OCI-LY3 (cell line): ENCODE measurements at regions not wholly inside any gene's neighbourhood (a gene's known extent, or its start where the extent isn't known, plus 50 kb on each side); places are given as distances from the start of the nearest gene placed in this dataset.

Experiments used
- H2AFZ ChIP-seq: fragments of 200-600, 300-600 bp; shearing (Covaris generic); 2 replicates; pipeline ENCODE4 v1.6.0; 2014; ENCODE audit warnings: antibody characterized with exemption, low read depth, low read length
- H3K27ac ChIP-seq: fragments of 200-600, 300-600 bp; sonication (generic); 2 replicates; pipeline ENCODE4 v1.5.1; 2014; ENCODE audit warnings: mild to moderate bottlenecking, low read length, moderate library complexity, mixed read lengths
- H3K27me3 ChIP-seq: fragments of 200-600, 300-600 bp; sonication (generic); 2 replicates; pipeline ENCODE4 v1.6.1; 2014; ENCODE audit warnings: low read depth, low read length, mixed read lengths
- H3K36me3 ChIP-seq: fragments of 200-600, 300-600 bp; sonication (generic); replicated peaks from 2 replicates; pipeline ENCODE3; 2014; ENCODE audit warnings: low read depth, low read length, mixed read lengths
- H3K4me1 ChIP-seq: fragments of 300-600, 200-600 bp; sonication (generic); 2 replicates; pipeline ENCODE4 v1.6.1; 2014; ENCODE audit warnings: low read length, mixed read lengths
- H3K4me2 ChIP-seq: fragments of 200-600, 300-600 bp; sonication (generic); 2 replicates; pipeline ENCODE4 v1.6.1; 2014; ENCODE audit warnings: low read length, mixed read lengths
- H3K4me3 ChIP-seq: fragments of 300-600, 200-600 bp; sonication (generic); 2 replicates; pipeline ENCODE4 v1.5.1; 2014; ENCODE audit warnings: antibody characterized with exemption, mild to moderate bottlenecking, low read length, moderate library complexity
- H3K79me2 ChIP-seq: fragments of 300-600, 200-600 bp; shearing (Covaris generic); 2 replicates; pipeline ENCODE4 v1.6.1; 2014; ENCODE audit warnings: mild to moderate bottlenecking, low read length, mixed read lengths
- H3K9ac ChIP-seq: fragments of 300-600, 200-600 bp; shearing (Covaris generic); 2 replicates; pipeline ENCODE4 v1.6.0; 2014; ENCODE audit warnings: mild to moderate bottlenecking, low read length, moderate library complexity
- H3K9me3 ChIP-seq: fragments of 200-600, 300-600 bp; shearing (Covaris generic); 2 replicates; pipeline ENCODE4 v1.6.1; 2014; ENCODE audit warnings: low read length, mixed read lengths; ENCODE audit not compliant: insufficient read depth
- H4K20me1 ChIP-seq: fragments of 200-600, 300-600 bp; sonication (generic); 2 replicates; pipeline ENCODE4 v1.6.1; 2016; ENCODE audit warnings: low read length, mixed read lengths; ENCODE audit not compliant: insufficient read depth
- CTCF ChIP-seq: fragments of 200-600, 300-600 bp; sonication (generic); IDR thresholded peaks from 2 replicates; pipeline ENCODE4 v1.5.1; 2014; ENCODE audit warnings: antibody characterized with exemption, low read length, low read depth
- EZH2phosphoT487 ChIP-seq: fragments of 200-600 bp; shearing (Covaris generic); IDR thresholded peaks from 2 replicates; pipeline ENCODE4 v1.6.1; 2018; ENCODE audit warnings: antibody characterized with exemption, mixed run types, low read depth

DNA sequence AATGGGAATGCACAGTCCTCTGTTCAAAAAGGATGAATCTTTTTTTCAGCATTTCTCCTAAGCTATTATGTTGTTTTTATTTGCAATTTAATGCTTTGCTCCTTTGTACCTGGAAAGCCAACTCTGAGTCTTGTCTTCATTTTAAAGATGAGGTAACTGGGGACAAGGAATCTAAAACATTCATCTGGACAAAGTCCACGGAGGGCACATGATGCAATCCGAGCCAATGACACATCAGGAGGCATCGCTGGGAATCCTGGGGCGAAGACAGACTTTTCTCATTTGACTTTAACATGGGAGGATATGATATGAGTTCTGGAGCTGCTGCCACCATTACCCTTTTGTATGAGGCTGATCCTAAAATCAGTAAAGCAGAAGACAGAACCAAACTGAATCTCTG is 116.5 kb upstream of the REG3G start:
- Histone ChIP-seq H3K4me3 (no peak overlapping the region), H2AFZ (no peak overlapping the region), H3K27me3 (no peaks in the 10 kb centered on the region)

DNA sequence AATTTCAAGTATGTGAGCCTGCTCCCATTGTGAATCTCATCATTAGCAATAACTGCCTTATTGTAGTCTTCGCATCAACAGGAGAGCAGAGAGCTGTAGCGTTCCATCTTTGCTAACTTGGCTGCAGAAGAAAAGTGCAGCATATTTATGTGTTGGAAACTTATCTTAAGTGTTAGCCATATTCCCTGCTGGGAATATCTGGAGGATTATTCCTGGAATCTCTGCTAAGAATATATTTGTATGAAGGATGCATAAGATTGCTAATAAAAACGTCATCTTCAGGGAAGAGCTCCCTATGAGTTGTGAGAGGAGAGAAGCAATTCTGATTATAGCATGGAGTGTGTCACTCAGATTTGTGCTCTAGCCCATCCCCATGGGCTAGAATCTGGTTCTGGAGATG is 115.1 kb upstream of the REG3G start:
- Histone ChIP-seq H3K9me3 (no peaks in the 10 kb centered on the region), H2AFZ (no peak overlapping the region), H3K27ac (no peak overlapping the region), H3K79me2 (no peaks in the 10 kb centered on the region), H3K36me3 (no peaks in the 10 kb centered on the region), H4K20me1 (no peaks in the 10 kb centered on the region), H3K9ac (no peak overlapping the region), H3K4me2 (no peak overlapping the region), H3K4me1 (no peaks in the 10 kb centered on the region), H3K4me3 (no peak overlapping the region), H3K27me3 (no peaks in the 10 kb centered on the region)
- TF ChIP-seq EZH2phosphoT487 (no peak), CTCF (no peak)

More for the DNA sequence above, 116.5 kb upstream of the REG3G start:
- H4K20me1 ChIP-seq: no peaks in the 10 kb centered on the region
- no peaks in the 10 kb centered on the region for H3K9me3 ChIP-seq
- no peak for TF ChIP-seq CTCF
- TF ChIP-seq EZH2phosphoT487: no peak
- no peak overlapping the region for H3K27ac ChIP-seq
- H3K4me2 ChIP-seq: no peak overlapping the region
- no peaks in the 10 kb centered on the region for H3K36me3 ChIP-seq
- no peaks in the 10 kb centered on the region for H3K4me1 ChIP-seq
- H3K79me2 ChIP-seq: no peaks in the 10 kb centered on the region
- H3K9ac ChIP-seq: no peak overlapping the region

GRCh38 chr2:78913257-78913656 is 112.2 kb upstream of the REG3G start:
- no peak overlapping the region for H3K27ac ChIP-seq
- no peak overlapping the region for H3K4me2 ChIP-seq
- no peaks in the 10 kb centered on the region for H3K9me3 ChIP-seq
- TF ChIP-seq CTCF: no peak
- TF ChIP-seq EZH2phosphoT487: no peak
- no peak overlapping the region for H2AFZ ChIP-seq
- no peaks in the 10 kb centered on the region for H3K79me2 ChIP-seq
- no peak overlapping the region for H3K4me3 ChIP-seq
- no peak overlapping the region for H3K9ac ChIP-seq
- no peaks in the 10 kb centered on the region for H4K20me1 ChIP-seq
- H3K27me3 ChIP-seq: no peaks in the 10 kb centered on the region
- no peaks in the 10 kb centered on the region for H3K4me1 ChIP-seq
- no peaks in the 10 kb centered on the region for H3K36me3 ChIP-seq

GRCh38 chr2:78925258-78925657 is 100.2 kb upstream of the REG3G start:
- TF ChIP-seq EZH2phosphoT487 (no peak), CTCF (no peak)

More at GRCh38 chr2:78925258-78925657, 100.2 kb upstream of the REG3G start:
- no peaks in the 10 kb centered on the region for H3K4me1 ChIP-seq
- no peak overlapping the region for H3K4me3 ChIP-seq
- H3K79me2 ChIP-seq: no peaks in the 10 kb centered on the region
- no peak overlapping the region for H3K27ac ChIP-seq
- H3K27me3 ChIP-seq: no peaks in the 10 kb centered on the region
- H3K9me3 ChIP-seq: no peaks in the 10 kb centered on the region
- H3K4me2 ChIP-seq: no peak overlapping the region
- H4K20me1 ChIP-seq: no peaks in the 10 kb centered on the region
- no peaks in the 10 kb centered on the region for H3K36me3 ChIP-seq
- no peak overlapping the region for H3K9ac ChIP-seq
- no peak overlapping the region for H2AFZ ChIP-seq
